C4-2B (cell line): ENCODE measurements at regions not wholly inside any gene's neighbourhood (a gene's known extent, or its start where the extent isn't known, plus 50 kb on each side); places are given as distances from the start of the nearest gene placed in this dataset.

ENCODE experiments used
- H3K27ac ChIP-seq: fragments of 450-650 bp; 2 replicates; pipeline ENCODE4 v1.5.1; 2017
- ZFX ChIP-seq: fragments of 450-650 bp; IDR thresholded peaks from 2 replicates; pipeline ENCODE4 v1.6.1; 2017
- TF ChIP-seq, protein P1 (sequence below): fragments of 450-650 bp; conservative IDR thresholded peaks from 2 replicates; pipeline ENCODE4 v1.5.1; 2017; ENCODE audit warnings: mild to moderate bottlenecking

DNA sequence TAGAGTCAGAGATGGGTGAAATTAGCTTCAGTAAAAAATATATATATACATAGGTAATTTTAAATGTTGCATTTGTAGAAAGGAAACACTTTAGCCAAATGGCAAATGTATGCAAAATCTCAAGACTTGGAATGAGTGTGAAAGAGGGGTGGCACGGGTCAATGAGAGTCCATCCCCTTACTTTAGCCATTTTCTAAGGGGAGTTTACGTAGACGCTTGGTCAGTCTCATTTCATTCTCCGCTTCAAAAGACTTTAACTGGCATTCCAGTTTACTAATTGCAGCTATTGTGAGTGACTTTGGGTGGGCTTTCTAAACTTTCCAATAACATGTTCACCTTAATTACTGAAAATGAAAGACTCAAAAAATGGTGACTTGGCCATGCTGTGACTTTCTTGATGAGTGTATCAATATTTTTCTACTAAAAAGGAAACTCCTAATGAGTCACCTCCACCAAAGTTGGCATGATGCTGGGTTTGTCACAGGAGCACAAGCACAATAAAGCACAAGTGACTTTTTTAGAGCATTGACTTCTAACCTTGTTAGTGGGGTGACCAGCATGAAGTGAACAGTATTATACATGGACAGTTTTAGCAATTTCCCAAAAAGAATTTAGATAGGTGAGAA, 356.0 kb upstream of the RASGEF1B start:
- no peak for TF ChIP-seq ZFX
- TF ChIP-seq, protein P1, sequence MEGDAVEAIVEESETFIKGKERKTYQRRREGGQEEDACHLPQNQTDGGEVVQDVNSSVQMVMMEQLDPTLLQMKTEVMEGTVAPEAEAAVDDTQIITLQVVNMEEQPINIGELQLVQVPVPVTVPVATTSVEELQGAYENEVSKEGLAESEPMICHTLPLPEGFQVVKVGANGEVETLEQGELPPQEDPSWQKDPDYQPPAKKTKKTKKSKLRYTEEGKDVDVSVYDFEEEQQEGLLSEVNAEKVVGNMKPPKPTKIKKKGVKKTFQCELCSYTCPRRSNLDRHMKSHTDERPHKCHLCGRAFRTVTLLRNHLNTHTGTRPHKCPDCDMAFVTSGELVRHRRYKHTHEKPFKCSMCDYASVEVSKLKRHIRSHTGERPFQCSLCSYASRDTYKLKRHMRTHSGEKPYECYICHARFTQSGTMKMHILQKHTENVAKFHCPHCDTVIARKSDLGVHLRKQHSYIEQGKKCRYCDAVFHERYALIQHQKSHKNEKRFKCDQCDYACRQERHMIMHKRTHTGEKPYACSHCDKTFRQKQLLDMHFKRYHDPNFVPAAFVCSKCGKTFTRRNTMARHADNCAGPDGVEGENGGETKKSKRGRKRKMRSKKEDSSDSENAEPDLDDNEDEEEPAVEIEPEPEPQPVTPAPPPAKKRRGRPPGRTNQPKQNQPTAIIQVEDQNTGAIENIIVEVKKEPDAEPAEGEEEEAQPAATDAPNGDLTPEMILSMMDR, result no peak
- H3K27ac ChIP-seq, result no peak overlapping the region

DNA sequence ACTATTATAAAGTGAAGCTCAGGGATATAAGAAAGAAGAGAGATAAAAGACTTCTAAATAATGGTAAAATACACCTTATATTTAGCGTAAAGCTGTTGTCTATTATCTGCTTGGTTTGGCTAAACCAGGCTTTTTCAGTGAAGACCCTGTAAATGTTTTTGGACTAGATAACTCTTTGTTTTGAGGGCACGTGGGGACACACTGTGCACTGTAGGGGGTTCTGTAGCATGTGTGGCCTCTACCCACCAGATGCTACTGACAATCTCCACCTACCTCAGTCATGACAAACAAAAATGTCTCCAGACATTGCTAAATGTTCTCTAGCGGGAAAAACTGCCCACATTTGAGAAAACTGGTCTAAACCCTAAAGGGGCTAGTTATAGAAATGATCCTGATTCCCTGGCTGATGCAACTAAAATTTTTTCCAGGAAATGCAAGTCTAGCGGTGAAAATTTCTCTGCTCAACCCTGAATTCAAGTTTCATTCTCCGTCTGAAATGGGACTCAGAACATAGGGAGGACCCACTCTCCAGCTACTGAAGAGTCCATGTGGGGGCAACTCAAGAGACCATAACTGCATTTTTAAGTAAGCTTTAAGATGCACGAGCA, 355.2 kb upstream of the RASGEF1B start:
- H3K27ac ChIP-seq, result no peak overlapping the region
- no peak for TF ChIP-seq ZFX
- TF ChIP-seq, protein P1, result no peak

DNA sequence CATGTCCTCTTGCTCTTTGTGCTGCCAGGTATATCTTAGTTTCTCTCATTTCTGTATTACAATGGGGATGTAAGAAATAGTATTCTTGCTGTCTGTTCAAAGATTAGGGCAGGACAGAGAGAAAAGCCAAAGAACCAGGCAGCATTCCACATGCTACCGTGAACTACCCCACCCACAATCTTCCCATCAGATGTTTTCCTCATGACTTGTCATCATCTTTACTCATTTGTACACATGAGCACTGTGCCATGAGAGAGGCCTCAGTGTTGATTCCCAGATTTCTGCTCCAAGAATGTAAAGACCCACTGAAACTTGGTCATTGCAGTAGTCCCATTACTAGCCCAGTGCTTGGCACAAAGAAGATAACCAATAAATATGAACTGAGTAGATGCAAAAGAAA, 354.6 kb upstream of the RASGEF1B start:
- H3K27ac ChIP-seq, result no peak overlapping the region
- TF ChIP-seq, protein P1, result no peak
- no peak for TF ChIP-seq ZFX

DNA sequence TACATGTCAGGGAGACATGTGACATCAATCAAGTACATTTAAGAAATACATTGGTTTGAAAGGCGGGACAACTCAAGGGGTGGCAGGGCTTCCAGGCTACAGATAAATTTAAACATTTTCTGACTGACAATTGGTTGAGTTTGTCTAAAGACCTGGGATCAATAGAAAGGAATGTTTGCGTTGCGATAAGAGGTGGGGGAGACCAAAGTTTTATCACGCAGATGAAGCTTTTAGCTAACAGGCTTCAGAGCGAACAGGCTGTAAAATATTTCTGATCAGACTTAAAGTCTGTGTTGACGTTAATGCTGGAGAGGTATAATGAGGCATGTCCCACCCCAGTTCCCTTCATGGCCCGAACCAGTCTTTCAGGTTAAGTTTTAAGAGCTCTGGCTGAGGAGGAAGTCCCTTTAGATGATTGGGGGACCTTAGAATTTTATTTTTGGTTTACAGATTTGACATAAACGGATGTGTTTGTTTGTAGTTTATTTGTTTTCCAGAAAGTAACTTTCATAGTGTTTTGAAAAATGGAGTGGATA, 346.7 kb upstream of the RASGEF1B start:
- no peak for TF ChIP-seq ZFX
- TF ChIP-seq, protein P1, result no peak
- H3K27ac ChIP-seq, result no peak overlapping the region

DNA sequence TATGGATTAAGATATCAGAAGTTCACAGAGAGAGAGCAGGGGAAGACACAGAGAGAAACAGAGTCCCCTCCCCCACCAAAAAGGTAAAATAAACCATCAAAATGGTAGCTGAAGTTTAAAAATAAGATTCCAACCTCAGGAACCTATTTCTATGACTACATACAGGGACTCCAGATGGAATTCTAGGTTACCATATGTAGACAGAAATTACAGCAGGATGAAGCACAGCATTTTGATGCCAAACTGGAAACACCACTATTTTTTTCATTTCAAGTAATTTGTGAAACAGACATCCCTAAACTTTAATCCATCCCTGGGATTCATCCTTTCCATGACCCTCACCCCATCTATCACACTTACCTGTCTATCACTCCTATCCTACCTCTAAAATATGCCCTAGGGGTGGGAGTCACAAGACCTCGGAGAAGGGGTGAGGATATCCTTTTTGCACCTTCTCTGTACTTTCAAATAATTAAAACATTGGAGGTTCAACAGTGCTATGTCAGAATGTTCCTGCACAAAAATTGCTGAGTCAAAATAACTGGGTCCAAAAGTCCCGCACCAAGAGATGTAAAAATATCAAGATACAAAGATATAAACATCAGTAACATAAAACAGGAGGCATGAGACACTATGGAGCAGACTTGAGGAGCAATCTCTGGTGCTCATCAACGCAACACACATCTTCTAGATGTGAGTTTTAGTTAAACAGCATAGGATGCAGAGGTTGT, 344.5 kb upstream of the RASGEF1B start:
- H3K27ac ChIP-seq, result no peak overlapping the region
- TF ChIP-seq, protein P1, result no peak
- TF ChIP-seq ZFX, result no peak

DNA sequence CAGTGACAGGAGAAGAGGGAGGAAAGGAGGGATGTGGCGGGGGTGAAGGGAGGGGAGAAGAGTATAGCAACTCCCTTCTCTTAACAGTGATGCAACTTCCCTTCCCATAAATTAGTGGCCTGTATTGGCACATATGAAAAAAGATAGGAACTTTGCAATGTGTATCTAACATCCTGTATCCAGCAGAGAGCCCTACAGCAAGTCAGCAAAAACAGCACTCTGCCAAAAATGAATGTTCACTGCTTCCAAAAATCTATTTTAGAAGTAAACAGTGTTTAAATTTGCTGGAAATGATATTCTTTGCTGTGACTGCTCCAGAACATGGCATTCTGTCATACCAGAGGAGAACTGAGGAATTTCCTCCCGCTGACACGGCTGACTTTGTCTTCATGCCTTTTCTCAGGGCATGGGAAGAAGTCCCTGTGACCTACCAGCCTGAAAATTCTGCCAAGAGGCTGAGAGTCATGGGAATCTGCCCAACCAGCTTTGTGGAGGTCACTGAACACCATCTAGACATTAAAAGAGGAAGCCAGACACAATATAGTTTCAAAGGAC, 343.4 kb upstream of the RASGEF1B start:
- H3K27ac ChIP-seq, result no peak overlapping the region
- no peak for TF ChIP-seq ZFX
- TF ChIP-seq, protein P1, result no peak
